ENCODE measurements at regions not wholly inside any gene's neighbourhood (a gene's known extent, or its start where the extent isn't known, plus 50 kb on each side); places are given as distances from the start of the nearest gene placed in this dataset.

GRCh38 chr22:48476577-48476976 is 1351.1 kb downstream of the BRD1 start:
- TF ChIP-seq CTCF (IDR thresholded peaks at IDR 0.05), result no peak
- TF ChIP-seq POLR2A (IDR thresholded peaks at IDR 0.05), result no peak

Measured in heart left ventricle (tissue), 13 donors.